COLO668 (cell line): ENCODE measurements at regions not wholly inside any gene's neighbourhood (a gene's known extent, or its start where the extent isn't known, plus 50 kb on each side); places are given as distances from the start of the nearest gene placed in this dataset.

Experiments used
- DNase-seq: peaks from one replicate; lab custom pipeline; 2025; ENCODE audit not compliant: unreplicated experiment; lab: John Stamatoyannopoulos, UW

DNA sequence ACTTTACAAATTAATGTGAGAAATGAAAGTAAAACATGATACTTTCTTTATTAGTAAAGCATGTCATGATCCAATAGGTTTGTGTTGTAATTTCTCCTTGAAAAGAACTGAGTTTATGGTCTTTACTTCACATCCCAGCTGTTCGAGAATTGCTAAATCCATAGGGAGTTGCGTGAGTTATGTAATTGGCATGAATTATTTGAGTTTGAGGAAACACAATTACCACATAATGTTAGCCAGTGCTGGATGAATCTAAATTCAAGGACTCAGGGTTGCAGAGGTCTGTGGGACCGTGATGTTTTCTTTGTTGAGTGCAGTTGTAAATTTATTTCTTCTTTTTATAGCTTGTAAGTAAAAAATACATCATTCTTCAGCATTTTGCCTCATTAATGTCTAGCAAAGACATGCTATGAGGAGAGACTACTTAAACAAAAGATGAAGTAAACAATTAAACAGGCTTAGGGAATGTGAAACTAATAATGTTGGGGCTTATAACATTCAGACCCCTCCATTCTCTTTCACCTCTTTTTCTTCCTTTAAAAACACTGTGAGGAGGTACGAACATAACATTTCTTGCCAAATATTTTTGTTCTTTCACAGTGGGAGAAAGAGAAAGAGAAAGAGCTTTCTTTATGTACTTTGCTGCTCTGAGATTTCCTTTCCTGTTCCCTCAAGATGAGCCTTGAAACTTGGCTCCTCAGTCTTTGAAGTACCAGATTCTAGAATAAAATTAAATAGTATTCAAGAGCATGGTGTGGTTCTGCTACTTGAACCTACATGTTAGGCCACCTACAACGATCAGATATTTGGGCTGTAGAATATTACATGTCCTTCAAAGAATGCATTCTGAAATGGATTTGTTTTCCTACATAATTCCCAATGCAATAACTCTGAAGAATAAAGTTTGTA, 159.6 kb upstream of the ANK2 start:
- no peak for DNase-seq

DNA sequence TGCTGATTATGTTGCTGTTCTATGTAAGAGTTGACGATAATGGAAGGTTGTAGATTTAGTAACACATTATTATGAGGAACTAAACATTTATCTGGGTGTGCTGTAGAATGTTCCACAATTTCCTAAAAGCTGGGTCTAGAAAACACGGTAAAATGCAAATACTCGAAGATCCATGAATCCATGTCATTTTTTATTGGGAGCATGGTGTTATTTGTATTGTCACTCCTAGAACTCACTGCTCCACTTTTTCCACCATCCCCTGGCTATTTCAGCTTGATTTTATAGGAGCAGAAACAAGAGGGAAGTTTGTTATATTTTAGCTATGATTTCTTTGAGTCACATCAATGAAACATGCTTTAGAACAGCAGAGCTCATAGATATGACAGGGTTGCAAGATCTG, 155.0 kb upstream of the ANK2 start:
- no peak for DNase-seq

DNA sequence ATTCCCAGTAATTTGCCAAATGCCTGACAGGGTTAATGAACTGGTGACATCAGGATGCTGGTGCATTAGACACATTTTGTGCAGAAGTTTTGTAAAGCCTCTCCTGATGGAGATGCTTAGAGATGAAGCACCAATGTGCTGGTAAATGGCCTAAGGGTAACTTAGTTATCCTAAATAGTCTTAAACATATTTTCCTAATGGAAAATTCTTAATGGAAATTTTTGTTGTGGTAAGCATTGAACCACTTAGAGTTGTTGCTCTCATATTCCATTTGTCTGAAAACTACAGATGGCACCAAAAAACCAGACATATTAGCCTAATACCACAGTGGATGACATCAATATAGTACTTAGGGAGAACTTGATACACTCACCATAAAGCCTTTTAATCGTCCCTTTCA, 154.5 kb upstream of the ANK2 start:
- no peak for DNase-seq

- no peak for DNase-seq
Observed at GRCh38 chr4:112895811-112896608, 153.4 kb upstream of the ANK2 start.

GRCh38 chr4:112896609-112897190, 152.8 kb upstream of the ANK2 start:
- no peak for DNase-seq

GRCh38 chr4:112897543-112897942, 151.9 kb upstream of the ANK2 start:
- DNase-seq = no peak

DNA sequence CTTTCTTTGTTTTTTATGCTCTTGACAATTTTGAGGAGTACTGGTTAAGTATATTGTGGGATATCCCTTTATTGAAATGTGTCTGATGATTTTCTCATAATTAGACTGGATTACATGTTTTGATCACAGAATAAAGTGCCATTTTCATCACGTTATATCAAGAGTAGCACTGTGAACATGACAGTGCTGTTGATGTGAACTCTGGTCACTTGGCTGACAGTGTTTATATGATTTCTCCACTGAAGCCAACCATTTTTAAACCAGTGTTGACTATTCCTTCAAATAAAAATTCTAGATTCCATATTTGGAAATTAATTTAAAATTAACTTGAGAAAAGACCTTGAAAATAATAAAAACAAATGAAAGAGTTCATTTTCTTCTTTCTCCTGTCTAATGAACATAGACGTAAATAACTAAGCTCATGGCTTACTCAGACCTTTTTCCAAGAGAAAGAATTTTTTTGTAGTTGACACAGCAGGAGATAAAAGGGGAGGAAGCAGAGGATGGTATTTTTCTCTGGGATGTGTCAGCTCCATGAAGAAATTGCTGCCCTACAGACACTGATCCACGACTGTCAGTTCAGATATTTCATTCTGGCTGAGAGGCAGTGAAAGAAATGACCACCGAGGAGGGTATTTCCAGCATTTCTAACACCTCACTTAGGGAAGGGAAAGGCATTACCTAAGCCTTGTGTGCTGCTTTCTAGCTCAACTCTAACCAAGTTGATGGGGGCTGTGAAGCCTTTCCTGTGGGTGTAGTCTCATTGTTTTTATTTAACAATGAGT, 150.9 kb upstream of the ANK2 start:
- DNase-seq = no peak

DNA sequence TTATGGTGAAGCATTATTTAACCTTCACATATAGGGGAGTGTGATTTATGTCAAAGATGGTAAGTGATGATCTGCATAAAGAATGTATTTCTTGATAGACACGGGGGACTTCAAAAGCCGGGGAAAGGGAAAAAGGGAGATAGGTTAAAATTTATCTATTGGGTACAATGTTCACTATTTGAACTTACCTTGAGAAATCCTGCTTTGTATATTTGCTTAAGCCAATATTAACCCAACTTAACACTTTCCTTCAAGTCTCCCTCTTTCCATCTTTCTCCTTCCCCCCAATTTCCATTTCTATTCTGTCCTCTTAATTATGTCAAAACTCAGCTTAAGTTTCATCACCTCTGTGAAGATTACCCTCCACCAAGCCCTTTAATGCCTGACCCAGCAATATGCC, 149.0 kb upstream of the ANK2 start:
- DNase-seq = no peak

- no peak for DNase-seq
Observed at GRCh38 chr4:112901962-112902411, 147.5 kb upstream of the ANK2 start.

DNA sequence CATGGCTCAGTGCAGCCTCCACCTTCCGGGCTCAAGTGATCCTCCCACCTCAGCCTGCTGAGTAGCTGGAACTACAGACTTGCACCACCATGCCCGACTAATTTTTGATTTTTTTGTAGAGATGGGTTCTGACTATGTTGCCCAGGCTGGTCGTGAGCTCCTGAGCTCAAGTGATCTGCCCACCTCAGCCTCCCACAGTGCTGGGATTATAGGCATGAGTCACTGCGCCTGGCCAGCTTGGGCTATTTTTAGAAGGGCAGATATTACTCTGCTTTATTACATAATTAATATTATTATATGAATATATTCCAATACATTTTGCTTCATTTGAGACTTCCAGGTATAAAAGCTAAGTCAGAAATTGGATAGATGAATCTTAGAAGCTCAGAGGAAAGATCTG, 143.7 kb upstream of the ANK2 start:
- no peak for DNase-seq

DNA sequence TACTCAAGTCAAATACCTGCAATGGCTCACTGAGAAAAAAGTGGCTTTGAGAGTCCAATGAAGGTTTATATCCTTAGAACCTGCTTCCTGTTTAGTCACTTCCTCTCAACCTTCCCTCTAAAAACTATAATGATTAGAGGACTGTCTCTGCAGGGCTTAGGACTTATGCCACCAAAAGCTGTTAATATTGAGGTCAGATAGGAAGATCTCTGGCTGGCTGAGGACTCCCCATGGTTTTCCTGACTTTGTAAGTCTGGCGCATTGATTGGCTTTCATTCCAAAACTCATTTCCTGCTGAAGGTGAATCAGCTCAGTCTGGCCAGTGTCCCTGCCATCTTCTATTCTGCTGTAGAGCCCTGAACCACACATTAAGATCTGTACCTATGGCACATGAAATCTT, 140.9 kb upstream of the ANK2 start:
- no peak for DNase-seq

DNA sequence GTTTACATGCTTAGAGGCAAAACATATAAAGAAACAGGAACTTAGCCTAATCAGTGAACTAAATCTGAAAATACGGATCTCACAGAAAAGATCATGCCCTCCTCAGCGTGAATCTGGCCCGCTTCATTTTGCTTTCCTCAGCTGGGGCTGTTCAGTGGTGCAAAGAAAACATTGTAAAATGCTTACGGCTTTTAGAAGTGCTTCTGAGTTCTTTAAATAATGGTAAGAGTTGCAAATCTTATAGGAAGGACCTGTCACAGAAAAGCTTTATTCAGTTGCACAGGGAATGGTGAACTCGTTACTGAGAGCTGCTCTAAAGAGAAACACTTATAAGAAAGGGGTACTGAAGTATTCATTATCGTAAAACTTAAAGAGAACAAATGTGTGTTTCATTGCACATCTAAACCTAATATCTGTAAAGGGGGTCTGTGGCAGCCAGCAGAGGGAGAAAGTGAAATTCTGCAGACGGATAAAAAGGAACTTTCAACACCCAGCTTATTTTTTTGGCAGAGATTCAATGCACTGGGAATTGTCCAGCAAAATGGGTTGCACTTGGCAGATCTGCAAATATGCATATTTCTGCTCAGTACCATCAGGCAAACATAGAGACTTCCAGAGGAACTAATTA, 139.2 kb upstream of the ANK2 start:
- DNase-seq = no peak

DNA sequence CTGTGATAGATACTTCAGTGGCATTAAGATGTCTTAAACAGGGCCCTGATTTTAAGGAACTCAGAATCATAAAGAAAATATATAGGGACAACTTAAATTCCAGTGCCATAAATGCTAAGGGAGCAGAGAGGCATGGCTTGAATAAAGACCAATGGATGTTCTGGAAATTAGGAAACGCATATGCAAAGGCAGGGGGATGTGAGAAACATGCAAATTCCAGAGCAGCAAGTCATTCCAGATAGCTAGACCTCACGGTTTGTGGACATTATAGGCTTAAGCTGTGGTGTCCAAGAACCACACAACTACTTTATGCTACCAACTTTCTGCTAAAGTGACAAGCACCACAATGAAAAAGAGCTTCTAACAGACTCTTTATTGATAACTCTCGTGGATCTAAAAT, 132.6 kb upstream of the ANK2 start:
- DNase-seq = no peak

GRCh38 chr4:112923516-112923915, 125.9 kb upstream of the ANK2 start:
- no peak for DNase-seq

DNA sequence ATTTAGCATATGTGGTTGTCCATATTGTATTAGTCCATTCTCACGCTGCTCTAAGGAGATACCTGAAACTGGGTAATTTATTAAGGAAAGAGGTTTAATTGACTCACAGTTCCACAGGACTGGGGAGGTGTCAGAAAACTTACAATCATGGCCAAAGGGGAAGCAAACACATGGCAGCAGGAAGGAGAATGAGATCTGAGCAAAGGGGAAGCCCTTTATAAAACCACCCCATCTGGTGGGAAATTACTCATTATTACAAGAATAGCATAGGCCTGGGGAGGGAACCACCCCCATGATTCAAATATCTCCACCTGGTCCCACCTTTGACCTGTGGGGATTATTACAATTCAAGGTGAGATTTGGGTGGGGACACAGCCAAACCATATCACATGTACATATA, 122.6 kb upstream of the ANK2 start:
- no peak for DNase-seq

GRCh38 chr4:112927544-112927943, 121.9 kb upstream of the ANK2 start:
- no peak for DNase-seq

- DNase-seq = no peak
Observed at GRCh38 chr4:112931001-112931400, 118.5 kb upstream of the ANK2 start.

GRCh38 chr4:112933790-112934189, 115.7 kb upstream of the ANK2 start:
- DNase-seq = no peak

DNA sequence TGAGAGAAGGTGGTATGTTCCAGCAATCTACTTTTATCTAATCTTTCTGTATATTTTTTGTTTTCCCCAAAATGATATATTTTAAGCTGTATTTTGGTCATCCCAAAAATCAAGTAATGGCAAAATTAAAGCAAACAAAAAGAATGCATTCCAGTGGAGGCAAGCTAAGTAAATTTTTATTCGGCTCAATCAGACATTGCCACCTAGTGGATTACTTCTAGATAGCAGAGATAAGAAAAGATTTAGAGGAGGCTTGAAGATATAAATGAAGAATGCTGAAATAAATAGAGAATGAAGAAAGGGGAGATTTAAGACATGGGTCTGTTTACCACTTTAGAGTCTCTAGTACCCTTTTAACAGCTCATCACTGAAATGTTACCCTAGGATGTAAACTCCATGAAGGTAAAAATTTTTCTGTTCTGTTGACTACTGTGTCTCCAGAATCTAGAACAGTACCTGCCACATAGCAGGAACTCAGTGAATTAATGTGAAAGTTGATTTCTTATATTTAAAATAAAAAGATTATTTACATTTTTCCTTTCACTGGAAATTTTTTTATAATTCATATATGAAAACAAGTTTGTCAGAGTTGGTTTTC, 110.9 kb upstream of the ANK2 start:
- DNase-seq = no peak

DNA sequence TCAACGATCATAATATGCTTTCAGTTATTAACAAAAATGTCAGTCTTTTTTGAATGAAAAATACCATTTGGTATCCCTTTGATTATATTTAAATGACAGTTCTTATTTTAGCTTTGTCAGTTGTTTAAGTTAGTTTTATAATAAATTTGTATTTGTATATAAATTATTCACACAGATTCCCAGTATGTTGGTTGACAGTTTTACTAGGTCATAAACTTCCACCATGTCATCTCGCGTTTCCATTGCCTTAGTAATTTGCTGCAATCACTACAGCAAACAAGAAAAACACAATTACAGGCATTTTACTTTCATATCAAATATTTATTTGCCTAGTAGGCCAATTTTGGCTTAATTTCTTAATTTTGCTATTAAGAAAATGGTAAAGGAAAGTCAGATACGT, 109.6 kb upstream of the ANK2 start:
- no peak for DNase-seq
